ENCODE measurements at regions not wholly inside any gene's neighbourhood (a gene's known extent, or its start where the extent isn't known, plus 50 kb on each side); places are given as distances from the start of the nearest gene placed in this dataset.
"Not testable (repeated sequence)": the region's sequence is repeated elsewhere in the genome, so short reads cannot be mapped to it uniquely, and the experiment has no call there.

GRCh38 chr6:68022968-68023367 is 612.1 kb upstream of the ADGRB3 start:
- POLR2A ChIA-PET; H3K79me2 ChIP-seq (ENCODE audit: control insufficient read depth, insufficient read depth, low read length); H3K27ac ChIP-seq (ENCODE audit: extremely low read depth, low read depth, low read length); CTCF ChIA-PET (ENCODE audit: low intra/inter-chr PET ratio); H3K36me3 ChIP-seq (ENCODE audit: control insufficient read depth, insufficient read depth, low read length); H3K9me3 ChIP-seq (replicated peaks; ENCODE audit: control insufficient read depth, insufficient read depth, low read depth, low read length); H3K9ac ChIP-seq (ENCODE audit: insufficient read depth in 1 of 2, low read depth in 2 of 2, low read length in 2 of 2); H4K20me1 ChIP-seq (replicated peaks; ENCODE audit: control insufficient read depth, insufficient read depth, low read length); intact Hi-C loops (cut with micrococcal nuclease); H3K4me1 ChIP-seq (replicated peaks in 1 of 2; ENCODE audit: control insufficient read depth in 2 of 2, insufficient read depth in 2 of 2, low read length in 2 of 2); DNase-seq (ENCODE audit: extremely low read depth in 1 of 4, low spot score in 3 of 4); FAIRE-seq; H3K4me2 ChIP-seq (ENCODE audit: insufficient read depth, low read length); in situ Hi-C loops (cut with MboI); ATAC-seq; BruUV-seq (replicated peaks); H3K4me3 ChIP-seq; H2AFZ ChIP-seq (ENCODE audit: low read depth, low read length); H3K9me1 ChIP-seq (ENCODE audit: control insufficient read depth, insufficient read depth, low read length); H3K27me3 ChIP-seq (ENCODE audit: control insufficient read depth in 2 of 2, insufficient read depth in 2 of 2, low read length in 2 of 2): not testable (repeated sequence)
- WGBS (ENCODE audit: insufficient coverage, low coverage, missing lambda C conversion rate) = 91% methylated on average over 1 of the region's 1 CpG
- TF ChIP-seq ZNF146 (CRISPR knock-in tag; IDR thresholded peaks at IDR 0.05; ENCODE audit: unreplicated experiment) = peak; percentile 82

GRCh38 chr6:68013780-68014515 is 621.1 kb upstream of the ADGRB3 start:
- H3K27ac ChIP-seq (ENCODE audit: extremely low read depth, low read depth, low read length) = no peak overlapping the region
- TF ChIP-seq NFIC (IDR thresholded peaks at IDR 0.05) (peak; percentile 88), MAFG (tag; conservative IDR thresholded peaks at IDR 0.05) (no peak), CBFA2T3 (IDR thresholded peaks at IDR 0.05) (peak; percentile 37)
- H4K20me1 ChIP-seq (replicated peaks; ENCODE audit: control insufficient read depth, insufficient read depth, low read length) = no peaks in the 10 kb centered on the region
- no peaks in the 10 kb centered on the region for H3K9me1 ChIP-seq (ENCODE audit: control insufficient read depth, insufficient read depth, low read length)
- H3K4me1 ChIP-seq (replicated peaks in 1 of 2; ENCODE audit: control insufficient read depth in 2 of 2, insufficient read depth in 2 of 2, low read length in 2 of 2) = no peaks in the 10 kb centered on the region; a peak in 2 of 5 replicates
- no TSS peak for BruUV-seq (replicated peaks)
- H3K4me3 ChIP-seq = no peak overlapping the region
- no peaks in the 10 kb centered on the region for H3K36me3 ChIP-seq (ENCODE audit: control insufficient read depth, insufficient read depth, low read length)
- no peaks in the 10 kb centered on the region for H3K9me3 ChIP-seq (replicated peaks; ENCODE audit: control insufficient read depth, insufficient read depth, low read depth, low read length)
- no peak overlapping the region for H3K4me2 ChIP-seq (ENCODE audit: insufficient read depth, low read length)
- FAIRE-seq (peak; percentile 35), ATAC-seq (peak; percentile 62), DNase-seq (ENCODE audit: extremely low read depth in 1 of 4, low spot score in 3 of 4) (no peak)
- H3K27me3 ChIP-seq (ENCODE audit: control insufficient read depth in 2 of 2, insufficient read depth in 2 of 2, low read length in 2 of 2) = no peaks in the 10 kb centered on the region
- 46% methylated on average over 4 of the region's 4 CpGs for WGBS (ENCODE audit: insufficient coverage, low coverage, missing lambda C conversion rate)
- no peaks in the 10 kb centered on the region for H3K79me2 ChIP-seq (ENCODE audit: control insufficient read depth, insufficient read depth, low read length)
- in situ Hi-C loops (cut with MboI) (no loop called here), intact Hi-C loops (cut with micrococcal nuclease) (no loop called here)
- H2AFZ ChIP-seq (ENCODE audit: low read depth, low read length) = peak overlapping the region; percentile 25
- ChIA-PET CTCF (ENCODE audit: low intra/inter-chr PET ratio) (no interaction called here), POLR2A (interaction anchor here (1.1 to 1.2 kb wide), 2 partner anchors 22 to 130 kb away, joined by 3 read pairs; no protein-coding TSS in a partner anchor)
- no peak overlapping the region for H3K9ac ChIP-seq (ENCODE audit: insufficient read depth in 1 of 2, low read depth in 2 of 2, low read length in 2 of 2)

All from K562 (cell line).